ENCODE measurements at regions not wholly inside any gene's neighbourhood (a gene's known extent, or its start where the extent isn't known, plus 50 kb on each side); places are given as distances from the start of the nearest gene placed in this dataset.
"Not testable (repeated sequence)": the region's sequence is repeated elsewhere in the genome, so short reads cannot be mapped to it uniquely, and the experiment has no call there.

- DNase-seq: no peak
Observed at GRCh38 chr17:83204230-83204725, 124.9 kb downstream of the METRNL start.

GRCh38 chr17:83204736-83205386 lies 125.5 kb downstream of the METRNL start:
- DNase-seq: not testable (repeated sequence)

- peak; percentile 57 for DNase-seq
Observed at GRCh38 chr17:83205387-83206035, 126.1 kb downstream of the METRNL start.

- not testable (repeated sequence) for DNase-seq
Observed at GRCh38 chr17:83206036-83206394, 126.6 kb downstream of the METRNL start.

GRCh38 chr17:83206819-83207588 lies 127.6 kb downstream of the METRNL start:
- DNase-seq: not testable (repeated sequence)

GRCh38 chr17:83247001-83247400 lies 167.6 kb downstream of the METRNL start:
- peak; percentile 52 for DNase-seq

Measured in tongue (tissue), 1 donor.